ENCODE measurements at regions not wholly inside any gene's neighbourhood (a gene's known extent, or its start where the extent isn't known, plus 50 kb on each side); places are given as distances from the start of the nearest gene placed in this dataset.

DNA sequence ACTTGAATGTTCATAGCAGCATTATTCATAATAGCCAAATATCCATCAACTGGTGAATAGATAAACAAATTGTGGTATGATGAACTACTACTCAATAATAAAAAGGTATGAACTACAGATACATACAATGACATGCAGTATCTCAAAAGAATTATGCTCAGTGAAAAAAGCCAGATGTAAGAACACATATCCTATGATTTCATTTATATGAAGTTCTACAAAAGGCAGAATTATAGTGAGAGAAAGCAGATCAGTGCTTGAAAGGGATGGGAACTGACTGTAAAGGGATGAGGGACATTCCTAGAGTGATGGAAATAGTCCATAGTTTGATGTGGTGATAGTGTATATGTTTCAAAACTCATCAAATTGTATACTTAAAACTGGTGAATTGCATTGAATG is 339.0 kb downstream of the ENC1 start:
- H3K9me3 ChIP-seq (ENCODE audit: low read length), result no peaks in the 10 kb centered on the region
- H3K9ac ChIP-seq (ENCODE audit: low read length), result no peak overlapping the region
- H3K36me3 ChIP-seq (ENCODE audit: insufficient read depth, low read length), result no peaks in the 10 kb centered on the region
- H3K27ac ChIP-seq (ENCODE audit: low read depth, low read length), result no peak overlapping the region
- H3K4me1 ChIP-seq (ENCODE audit: insufficient read depth, low read length), result no peaks in the 10 kb centered on the region
- no peaks in the 10 kb centered on the region for H3K27me3 ChIP-seq (ENCODE audit: control insufficient read depth in 1 of 2, insufficient read depth in 2 of 2, low read length in 2 of 2)
- H3K4me3 ChIP-seq (ENCODE audit: low read depth in 1 of 2, low read length in 2 of 2), result no peak overlapping the region

DNA sequence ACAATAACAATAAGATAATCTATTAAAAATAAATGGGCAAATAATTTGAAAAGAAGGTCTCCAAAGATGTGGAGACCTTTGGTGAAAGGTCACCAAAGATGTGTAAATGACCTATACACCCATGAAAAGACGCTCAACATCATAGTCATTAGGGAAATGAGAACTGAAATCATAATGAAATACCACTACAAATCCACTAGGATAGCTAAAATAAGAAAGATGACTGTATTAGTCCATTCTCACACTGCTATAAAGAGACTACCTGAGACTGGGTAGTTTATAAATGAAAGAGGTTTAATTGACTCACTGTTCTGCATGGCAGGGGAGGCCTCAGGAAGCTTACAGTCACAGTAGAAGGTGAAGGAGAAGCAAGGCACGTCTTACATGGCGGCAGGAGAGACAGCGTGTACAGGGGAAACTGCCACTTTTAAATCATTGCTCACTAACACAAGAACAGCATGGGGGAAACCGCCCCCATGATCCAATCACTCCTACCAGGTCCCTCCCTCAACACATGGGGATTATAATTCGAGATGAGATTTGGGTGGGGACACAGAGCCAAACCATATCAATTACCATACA is 339.6 kb downstream of the ENC1 start:
- Histone ChIP-seq H3K36me3 (ENCODE audit: insufficient read depth, low read length) (no peaks in the 10 kb centered on the region), H3K4me3 (ENCODE audit: low read depth in 1 of 2, low read length in 2 of 2) (no peak overlapping the region), H3K4me1 (ENCODE audit: insufficient read depth, low read length) (no peaks in the 10 kb centered on the region), H3K9me3 (ENCODE audit: low read length) (no peaks in the 10 kb centered on the region), H3K27ac (ENCODE audit: low read depth, low read length) (no peak overlapping the region), H3K9ac (ENCODE audit: low read length) (no peak overlapping the region), H3K27me3 (ENCODE audit: control insufficient read depth in 1 of 2, insufficient read depth in 2 of 2, low read length in 2 of 2) (no peaks in the 10 kb centered on the region)

- H3K27ac ChIP-seq (ENCODE audit: low read depth, low read length), result no peak overlapping the region
- no peaks in the 10 kb centered on the region for H3K36me3 ChIP-seq (ENCODE audit: insufficient read depth, low read length)
- no peak overlapping the region for H3K4me3 ChIP-seq (ENCODE audit: low read depth in 1 of 2, low read length in 2 of 2)
- H3K4me1 ChIP-seq (ENCODE audit: insufficient read depth, low read length), result no peaks in the 10 kb centered on the region
- H3K9ac ChIP-seq (ENCODE audit: low read length), result no peak overlapping the region
- H3K27me3 ChIP-seq (ENCODE audit: control insufficient read depth in 1 of 2, insufficient read depth in 2 of 2, low read length in 2 of 2), result no peaks in the 10 kb centered on the region
- no peaks in the 10 kb centered on the region for H3K9me3 ChIP-seq (ENCODE audit: low read length)
Measured at GRCh38 chr5:74299833-74300232, 340.7 kb downstream of the ENC1 start.

DNA sequence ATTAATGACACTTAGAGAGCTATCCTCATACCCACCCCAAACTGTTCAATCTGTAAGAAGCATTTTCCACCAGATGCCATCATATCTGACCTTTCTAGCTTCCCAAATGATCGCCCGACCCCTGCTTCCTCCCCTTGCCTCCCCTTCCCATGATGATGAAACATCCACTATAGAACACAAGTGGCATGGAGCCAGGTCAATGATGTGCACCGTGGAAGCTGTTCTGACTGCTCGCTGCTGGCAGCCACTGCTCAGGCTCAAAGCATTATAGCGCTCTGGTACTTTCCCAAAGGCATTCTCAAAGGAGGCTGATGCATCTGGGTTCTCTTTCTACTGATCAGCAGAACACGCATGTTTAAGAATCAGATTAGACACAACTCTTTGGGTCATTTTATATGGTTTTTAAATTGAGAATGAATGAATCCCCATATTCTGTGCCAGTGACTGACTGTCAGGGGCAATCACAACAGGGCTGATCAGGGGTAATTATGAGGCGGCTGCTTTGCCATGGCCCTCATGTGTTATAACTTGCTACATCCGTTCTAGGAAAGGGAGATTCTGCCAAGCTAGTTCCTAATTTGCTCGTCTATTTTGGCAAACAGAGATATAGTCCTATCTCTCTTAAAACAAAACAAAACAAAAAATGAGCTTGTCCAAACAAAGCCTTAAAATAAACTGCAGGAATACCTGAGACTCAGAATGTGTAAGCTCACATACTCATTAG is 343.7 kb downstream of the ENC1 start:
- no peak overlapping the region for H3K9ac ChIP-seq (ENCODE audit: low read length)

DNA sequence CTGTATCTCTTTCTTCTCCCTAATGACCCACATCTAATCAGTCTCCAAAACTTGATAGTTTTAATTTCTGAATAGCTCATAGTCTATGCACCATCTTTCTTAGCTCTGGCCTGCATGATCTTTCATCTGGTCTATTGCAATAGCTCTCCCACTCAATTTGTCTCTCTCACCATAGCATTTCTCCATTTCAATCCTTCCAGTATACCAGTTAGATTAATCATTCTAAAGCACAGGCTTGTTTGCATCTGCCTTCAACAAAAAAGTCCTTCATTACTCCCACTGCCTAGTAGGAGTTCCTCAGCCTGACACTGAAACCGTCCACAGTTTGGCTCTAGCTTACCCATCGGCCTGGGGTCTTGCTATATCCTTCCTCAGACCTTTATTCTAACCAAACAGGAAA is 344.9 kb downstream of the ENC1 start:
- H3K4me1 ChIP-seq (ENCODE audit: insufficient read depth, low read length), result peaks cover 25% of the 10 kb centered on the region
- no peak overlapping the region for H3K27ac ChIP-seq (ENCODE audit: low read depth, low read length)
- no peak overlapping the region for H3K4me3 ChIP-seq (ENCODE audit: low read depth in 1 of 2, low read length in 2 of 2)
- no peaks in the 10 kb centered on the region for H3K27me3 ChIP-seq (ENCODE audit: control insufficient read depth in 1 of 2, insufficient read depth in 2 of 2, low read length in 2 of 2)
- no peak overlapping the region for H3K9ac ChIP-seq (ENCODE audit: low read length)
- H3K9me3 ChIP-seq (ENCODE audit: low read length), result no peaks in the 10 kb centered on the region
- H3K36me3 ChIP-seq (ENCODE audit: insufficient read depth, low read length), result no peaks in the 10 kb centered on the region

More for the DNA sequence above, 343.7 kb downstream of the ENC1 start:
- H3K36me3 ChIP-seq (ENCODE audit: insufficient read depth, low read length), result no peaks in the 10 kb centered on the region
- H3K4me3 ChIP-seq (ENCODE audit: low read depth in 1 of 2, low read length in 2 of 2), result no peak overlapping the region
- no peaks in the 10 kb centered on the region for H3K9me3 ChIP-seq (ENCODE audit: low read length)
- H3K27ac ChIP-seq (ENCODE audit: low read depth, low read length), result no peak overlapping the region
- H3K4me1 ChIP-seq (ENCODE audit: insufficient read depth, low read length), result peaks cover 25% of the 10 kb centered on the region
- H3K27me3 ChIP-seq (ENCODE audit: control insufficient read depth in 1 of 2, insufficient read depth in 2 of 2, low read length in 2 of 2), result no peaks in the 10 kb centered on the region

GRCh38 chr5:74295141-74295540 is 345.4 kb downstream of the ENC1 start:
- H3K4me3 ChIP-seq (ENCODE audit: low read depth in 1 of 2, low read length in 2 of 2), result no peak overlapping the region
- H3K9me3 ChIP-seq (ENCODE audit: low read length), result no peaks in the 10 kb centered on the region
- no peaks in the 10 kb centered on the region for H3K36me3 ChIP-seq (ENCODE audit: insufficient read depth, low read length)
- peaks cover 25% of the 10 kb centered on the region for H3K4me1 ChIP-seq (ENCODE audit: insufficient read depth, low read length)
- H3K27ac ChIP-seq (ENCODE audit: low read depth, low read length), result no peak overlapping the region
- no peak overlapping the region for H3K9ac ChIP-seq (ENCODE audit: low read length)
- no peaks in the 10 kb centered on the region for H3K27me3 ChIP-seq (ENCODE audit: control insufficient read depth in 1 of 2, insufficient read depth in 2 of 2, low read length in 2 of 2)

GRCh38 chr5:74294231-74294705 is 346.3 kb downstream of the ENC1 start:
- Histone ChIP-seq H3K27me3 (ENCODE audit: control insufficient read depth in 1 of 2, insufficient read depth in 2 of 2, low read length in 2 of 2) (no peaks in the 10 kb centered on the region), H3K4me3 (ENCODE audit: low read depth in 1 of 2, low read length in 2 of 2) (no peak overlapping the region), H3K27ac (ENCODE audit: low read depth, low read length) (no peak overlapping the region), H3K9me3 (ENCODE audit: low read length) (no peaks in the 10 kb centered on the region), H3K4me1 (ENCODE audit: insufficient read depth, low read length) (peaks cover 25% of the 10 kb centered on the region), H3K36me3 (ENCODE audit: insufficient read depth, low read length) (no peaks in the 10 kb centered on the region), H3K9ac (ENCODE audit: low read length) (no peak overlapping the region)

- H3K27ac ChIP-seq (ENCODE audit: low read depth, low read length), result no peak overlapping the region
- H3K27me3 ChIP-seq (ENCODE audit: control insufficient read depth in 1 of 2, insufficient read depth in 2 of 2, low read length in 2 of 2), result no peaks in the 10 kb centered on the region
- no peak overlapping the region for H3K4me3 ChIP-seq (ENCODE audit: low read depth in 1 of 2, low read length in 2 of 2)
- no peaks in the 10 kb centered on the region for H3K9me3 ChIP-seq (ENCODE audit: low read length)
- no peak overlapping the region for H3K9ac ChIP-seq (ENCODE audit: low read length)
- H3K4me1 ChIP-seq (ENCODE audit: insufficient read depth, low read length), result peaks cover 25% of the 10 kb centered on the region
- H3K36me3 ChIP-seq (ENCODE audit: insufficient read depth, low read length), result no peaks in the 10 kb centered on the region
Measured at GRCh38 chr5:74293182-74293581, 347.3 kb downstream of the ENC1 start.

GRCh38 chr5:74290634-74291241 is 349.8 kb downstream of the ENC1 start:
- H3K9me3 ChIP-seq (ENCODE audit: low read length), result no peaks in the 10 kb centered on the region
- no peaks in the 10 kb centered on the region for H3K27me3 ChIP-seq (ENCODE audit: control insufficient read depth in 1 of 2, insufficient read depth in 2 of 2, low read length in 2 of 2)
- H3K9ac ChIP-seq (ENCODE audit: low read length), result no peak overlapping the region
- H3K4me1 ChIP-seq (ENCODE audit: insufficient read depth, low read length), result peaks cover 25% of the 10 kb centered on the region
- H3K27ac ChIP-seq (ENCODE audit: low read depth, low read length), result no peak overlapping the region
- H3K36me3 ChIP-seq (ENCODE audit: insufficient read depth, low read length), result no peaks in the 10 kb centered on the region
- no peak overlapping the region for H3K4me3 ChIP-seq (ENCODE audit: low read depth in 1 of 2, low read length in 2 of 2)

DNA sequence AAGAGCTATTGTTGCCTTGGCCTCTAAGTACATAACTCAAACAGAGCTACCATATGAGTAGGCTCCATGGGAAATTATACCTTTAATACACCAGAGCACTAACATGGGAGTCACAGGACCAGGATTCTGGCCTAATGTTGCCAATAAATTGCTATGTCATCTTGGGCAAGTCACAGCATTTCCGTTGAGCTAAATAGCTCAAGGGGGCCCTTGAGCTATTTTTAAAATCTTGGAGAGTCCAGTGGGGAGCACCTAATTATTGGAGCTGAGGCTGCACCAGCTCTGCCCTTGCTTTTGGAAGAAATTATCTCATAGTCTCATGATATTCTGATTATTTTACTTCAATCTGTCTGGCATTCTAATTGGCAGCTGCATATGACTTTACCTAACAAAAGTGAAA is 350.8 kb downstream of the ENC1 start:
- H3K4me3 ChIP-seq (ENCODE audit: low read depth in 1 of 2, low read length in 2 of 2), result no peak overlapping the region
- no peaks in the 10 kb centered on the region for H3K27me3 ChIP-seq (ENCODE audit: control insufficient read depth in 1 of 2, insufficient read depth in 2 of 2, low read length in 2 of 2)
- H3K27ac ChIP-seq (ENCODE audit: low read depth, low read length), result no peak overlapping the region
- H3K9ac ChIP-seq (ENCODE audit: low read length), result no peak overlapping the region
- peaks cover 25% of the 10 kb centered on the region for H3K4me1 ChIP-seq (ENCODE audit: insufficient read depth, low read length)
- H3K9me3 ChIP-seq (ENCODE audit: low read length), result no peaks in the 10 kb centered on the region
- no peaks in the 10 kb centered on the region for H3K36me3 ChIP-seq (ENCODE audit: insufficient read depth, low read length)

DNA sequence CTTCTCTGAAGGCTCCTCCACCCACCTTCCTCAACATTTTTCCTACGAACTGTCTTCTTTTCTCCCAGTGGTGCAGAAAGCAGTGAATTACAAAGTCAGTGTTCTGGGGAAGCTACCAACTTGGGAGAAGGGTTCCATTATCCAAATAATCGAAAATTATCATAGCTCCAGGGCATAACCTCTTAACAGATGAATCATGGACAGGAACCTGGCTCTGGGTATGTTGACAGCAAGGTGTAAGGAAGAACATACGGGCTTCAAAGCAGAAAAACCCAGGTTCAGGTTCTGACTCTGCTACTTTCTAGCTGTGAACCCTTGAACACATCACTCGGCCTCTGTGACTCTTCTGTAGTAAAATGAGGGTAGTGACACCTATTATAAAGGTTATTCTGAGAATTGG is 351.3 kb downstream of the ENC1 start:
- Histone ChIP-seq H3K27me3 (ENCODE audit: control insufficient read depth in 1 of 2, insufficient read depth in 2 of 2, low read length in 2 of 2) (no peaks in the 10 kb centered on the region), H3K4me1 (ENCODE audit: insufficient read depth, low read length) (peaks cover 21% of the 10 kb centered on the region), H3K27ac (ENCODE audit: low read depth, low read length) (no peak overlapping the region), H3K4me3 (ENCODE audit: low read depth in 1 of 2, low read length in 2 of 2) (no peak overlapping the region), H3K9me3 (ENCODE audit: low read length) (no peaks in the 10 kb centered on the region), H3K9ac (ENCODE audit: low read length) (no peak overlapping the region), H3K36me3 (ENCODE audit: insufficient read depth, low read length) (no peaks in the 10 kb centered on the region)
